ENCODE measurements at regions not wholly inside any gene's neighbourhood (a gene's known extent, or its start where the extent isn't known, plus 50 kb on each side); places are given as distances from the start of the nearest gene placed in this dataset.

DNA sequence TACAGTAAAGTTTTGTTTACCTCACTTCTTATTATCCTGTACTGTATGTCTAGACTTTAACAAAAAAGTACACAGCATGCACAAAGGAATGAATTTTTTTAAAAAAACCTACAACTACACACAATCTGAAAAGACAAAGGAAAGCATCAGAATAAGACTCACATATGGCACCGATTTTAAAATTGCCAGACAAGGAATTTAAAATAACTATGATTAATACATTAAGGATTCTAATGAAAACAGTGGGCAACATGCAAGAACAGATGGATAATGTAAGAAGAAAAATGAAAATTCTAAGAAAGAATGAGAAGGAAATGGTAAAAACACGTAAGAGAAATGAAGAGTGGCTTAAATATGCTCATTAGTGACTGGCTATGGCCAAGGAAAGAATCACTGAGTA is 638.2 kb downstream of the FBXO15 start:
- TF ChIP-seq, protein P1, sequence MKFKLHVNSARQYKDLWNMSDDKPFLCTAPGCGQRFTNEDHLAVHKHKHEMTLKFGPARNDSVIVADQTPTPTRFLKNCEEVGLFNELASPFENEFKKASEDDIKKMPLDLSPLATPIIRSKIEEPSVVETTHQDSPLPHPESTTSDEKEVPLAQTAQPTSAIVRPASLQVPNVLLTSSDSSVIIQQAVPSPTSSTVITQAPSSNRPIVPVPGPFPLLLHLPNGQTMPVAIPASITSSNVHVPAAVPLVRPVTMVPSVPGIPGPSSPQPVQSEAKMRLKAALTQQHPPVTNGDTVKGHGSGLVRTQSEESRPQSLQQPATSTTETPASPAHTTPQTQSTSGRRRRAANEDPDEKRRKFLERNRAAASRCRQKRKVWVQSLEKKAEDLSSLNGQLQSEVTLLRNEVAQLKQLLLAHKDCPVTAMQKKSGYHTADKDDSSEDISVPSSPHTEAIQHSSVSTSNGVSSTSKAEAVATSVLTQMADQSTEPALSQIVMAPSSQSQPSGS (IDR thresholded peaks at IDR 0.05; ENCODE audit: low read length), result no peak
- TF ChIP-seq POLR2AphosphoS5 (IDR thresholded peaks at IDR 0.05; ENCODE audit: low read length), result no peak
- TF ChIP-seq YY1 (IDR thresholded peaks at IDR 0.05; ENCODE audit: low read depth, low read length), result no peak
- no peak for TF ChIP-seq NFYB (IDR thresholded peaks at IDR 0.05; ENCODE audit: insufficient read depth, low read depth, low read length)
- TF ChIP-seq, protein P2, sequence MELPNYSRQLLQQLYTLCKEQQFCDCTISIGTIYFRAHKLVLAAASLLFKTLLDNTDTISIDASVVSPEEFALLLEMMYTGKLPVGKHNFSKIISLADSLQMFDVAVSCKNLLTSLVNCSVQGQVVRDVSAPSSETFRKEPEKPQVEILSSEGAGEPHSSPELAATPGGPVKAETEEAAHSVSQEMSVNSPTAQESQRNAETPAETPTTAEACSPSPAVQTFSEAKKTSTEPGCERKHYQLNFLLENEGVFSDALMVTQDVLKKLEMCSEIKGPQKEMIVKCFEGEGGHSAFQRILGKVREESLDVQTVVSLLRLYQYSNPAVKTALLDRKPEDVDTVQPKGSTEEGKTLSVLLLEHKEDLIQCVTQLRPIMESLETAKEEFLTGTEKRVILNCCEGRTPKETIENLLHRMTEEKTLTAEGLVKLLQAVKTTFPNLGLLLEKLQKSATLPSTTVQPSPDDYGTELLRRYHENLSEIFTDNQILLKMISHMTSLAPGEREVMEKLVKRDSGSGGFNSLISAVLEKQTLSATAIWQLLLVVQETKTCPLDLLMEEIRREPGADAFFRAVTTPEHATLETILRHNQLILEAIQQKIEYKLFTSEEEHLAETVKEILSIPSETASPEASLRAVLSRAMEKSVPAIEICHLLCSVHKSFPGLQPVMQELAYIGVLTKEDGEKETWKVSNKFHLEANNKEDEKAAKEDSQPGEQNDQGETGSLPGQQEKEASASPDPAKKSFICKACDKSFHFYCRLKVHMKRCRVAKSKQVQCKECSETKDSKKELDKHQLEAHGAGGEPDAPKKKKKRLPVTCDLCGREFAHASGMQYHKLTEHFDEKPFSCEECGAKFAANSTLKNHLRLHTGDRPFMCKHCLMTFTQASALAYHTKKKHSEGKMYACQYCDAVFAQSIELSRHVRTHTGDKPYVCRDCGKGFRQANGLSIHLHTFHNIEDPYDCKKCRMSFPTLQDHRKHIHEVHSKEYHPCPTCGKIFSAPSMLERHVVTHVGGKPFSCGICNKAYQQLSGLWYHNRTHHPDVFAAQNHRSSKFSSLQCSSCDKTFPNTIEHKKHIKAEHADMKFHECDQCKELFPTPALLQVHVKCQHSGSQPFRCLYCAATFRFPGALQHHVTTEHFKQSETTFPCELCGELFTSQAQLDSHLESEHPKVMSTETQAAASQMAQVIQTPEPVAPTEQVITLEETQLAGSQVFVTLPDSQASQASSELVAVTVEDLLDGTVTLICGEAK (IDR thresholded peaks at IDR 0.05; ENCODE audit: borderline replicate concordance), result no peak
- no peak for TF ChIP-seq SPI1 (IDR thresholded peaks at IDR 0.05; ENCODE audit: borderline replicate concordance, insufficient read depth, low read depth, low read length)
- TF ChIP-seq, protein P3, sequence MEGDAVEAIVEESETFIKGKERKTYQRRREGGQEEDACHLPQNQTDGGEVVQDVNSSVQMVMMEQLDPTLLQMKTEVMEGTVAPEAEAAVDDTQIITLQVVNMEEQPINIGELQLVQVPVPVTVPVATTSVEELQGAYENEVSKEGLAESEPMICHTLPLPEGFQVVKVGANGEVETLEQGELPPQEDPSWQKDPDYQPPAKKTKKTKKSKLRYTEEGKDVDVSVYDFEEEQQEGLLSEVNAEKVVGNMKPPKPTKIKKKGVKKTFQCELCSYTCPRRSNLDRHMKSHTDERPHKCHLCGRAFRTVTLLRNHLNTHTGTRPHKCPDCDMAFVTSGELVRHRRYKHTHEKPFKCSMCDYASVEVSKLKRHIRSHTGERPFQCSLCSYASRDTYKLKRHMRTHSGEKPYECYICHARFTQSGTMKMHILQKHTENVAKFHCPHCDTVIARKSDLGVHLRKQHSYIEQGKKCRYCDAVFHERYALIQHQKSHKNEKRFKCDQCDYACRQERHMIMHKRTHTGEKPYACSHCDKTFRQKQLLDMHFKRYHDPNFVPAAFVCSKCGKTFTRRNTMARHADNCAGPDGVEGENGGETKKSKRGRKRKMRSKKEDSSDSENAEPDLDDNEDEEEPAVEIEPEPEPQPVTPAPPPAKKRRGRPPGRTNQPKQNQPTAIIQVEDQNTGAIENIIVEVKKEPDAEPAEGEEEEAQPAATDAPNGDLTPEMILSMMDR (IDR thresholded peaks at IDR 0.05 in 2 of 3, conservative IDR thresholded peaks at IDR 0.05 in 1 of 3; ENCODE audit: control insufficient read depth in 2 of 3, extremely low read depth in 1 of 3, insufficient read depth in 1 of 3, low read depth in 3 of 3, low read length in 3 of 3), result no peak
- no peak for TF ChIP-seq MXI1 (IDR thresholded peaks at IDR 0.05; ENCODE audit: low read depth, low read length)
- no peak for TF ChIP-seq CUX1 (IDR thresholded peaks at IDR 0.05; ENCODE audit: insufficient replicate concordance, low read depth, low read length)
- TF ChIP-seq, protein P4, sequence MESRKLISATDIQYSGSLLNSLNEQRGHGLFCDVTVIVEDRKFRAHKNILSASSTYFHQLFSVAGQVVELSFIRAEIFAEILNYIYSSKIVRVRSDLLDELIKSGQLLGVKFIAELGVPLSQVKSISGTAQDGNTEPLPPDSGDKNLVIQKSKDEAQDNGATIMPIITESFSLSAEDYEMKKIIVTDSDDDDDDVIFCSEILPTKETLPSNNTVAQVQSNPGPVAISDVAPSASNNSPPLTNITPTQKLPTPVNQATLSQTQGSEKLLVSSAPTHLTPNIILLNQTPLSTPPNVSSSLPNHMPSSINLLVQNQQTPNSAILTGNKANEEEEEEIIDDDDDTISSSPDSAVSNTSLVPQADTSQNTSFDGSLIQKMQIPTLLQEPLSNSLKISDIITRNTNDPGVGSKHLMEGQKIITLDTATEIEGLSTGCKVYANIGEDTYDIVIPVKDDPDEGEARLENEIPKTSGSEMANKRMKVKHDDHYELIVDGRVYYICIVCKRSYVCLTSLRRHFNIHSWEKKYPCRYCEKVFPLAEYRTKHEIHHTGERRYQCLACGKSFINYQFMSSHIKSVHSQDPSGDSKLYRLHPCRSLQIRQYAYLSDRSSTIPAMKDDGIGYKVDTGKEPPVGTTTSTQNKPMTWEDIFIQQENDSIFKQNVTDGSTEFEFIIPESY (IDR thresholded peaks at IDR 0.05), result no peak
- TF ChIP-seq SREBF2 (IDR thresholded peaks at IDR 0.05; ENCODE audit: low read length), result no peak
- TF ChIP-seq, protein P5, sequence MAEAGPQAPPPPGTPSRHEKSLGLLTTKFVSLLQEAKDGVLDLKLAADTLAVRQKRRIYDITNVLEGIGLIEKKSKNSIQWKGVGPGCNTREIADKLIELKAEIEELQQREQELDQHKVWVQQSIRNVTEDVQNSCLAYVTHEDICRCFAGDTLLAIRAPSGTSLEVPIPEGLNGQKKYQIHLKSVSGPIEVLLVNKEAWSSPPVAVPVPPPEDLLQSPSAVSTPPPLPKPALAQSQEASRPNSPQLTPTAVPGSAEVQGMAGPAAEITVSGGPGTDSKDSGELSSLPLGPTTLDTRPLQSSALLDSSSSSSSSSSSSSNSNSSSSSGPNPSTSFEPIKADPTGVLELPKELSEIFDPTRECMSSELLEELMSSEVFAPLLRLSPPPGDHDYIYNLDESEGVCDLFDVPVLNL (IDR thresholded peaks at IDR 0.05; ENCODE audit: low read depth, low read length), result no peak
- no peak for TF ChIP-seq TAF1 (IDR thresholded peaks at IDR 0.05; ENCODE audit: borderline replicate concordance, low read depth, low read length)
- TF ChIP-seq, protein P6, sequence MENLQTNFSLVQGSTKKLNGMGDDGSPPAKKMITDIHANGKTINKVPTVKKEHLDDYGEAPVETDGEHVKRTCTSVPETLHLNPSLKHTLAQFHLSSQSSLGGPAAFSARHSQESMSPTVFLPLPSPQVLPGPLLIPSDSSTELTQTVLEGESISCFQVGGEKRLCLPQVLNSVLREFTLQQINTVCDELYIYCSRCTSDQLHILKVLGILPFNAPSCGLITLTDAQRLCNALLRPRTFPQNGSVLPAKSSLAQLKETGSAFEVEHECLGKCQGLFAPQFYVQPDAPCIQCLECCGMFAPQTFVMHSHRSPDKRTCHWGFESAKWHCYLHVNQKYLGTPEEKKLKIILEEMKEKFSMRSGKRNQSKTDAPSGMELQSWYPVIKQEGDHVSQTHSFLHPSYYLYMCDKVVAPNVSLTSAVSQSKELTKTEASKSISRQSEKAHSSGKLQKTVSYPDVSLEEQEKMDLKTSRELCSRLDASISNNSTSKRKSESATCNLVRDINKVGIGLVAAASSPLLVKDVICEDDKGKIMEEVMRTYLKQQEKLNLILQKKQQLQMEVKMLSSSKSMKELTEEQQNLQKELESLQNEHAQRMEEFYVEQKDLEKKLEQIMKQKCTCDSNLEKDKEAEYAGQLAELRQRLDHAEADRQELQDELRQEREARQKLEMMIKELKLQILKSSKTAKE (IDR thresholded peaks at IDR 0.05; ENCODE audit: low read depth, poor library complexity, severe bottlenecking), result no peak
